ENCODE measurements at regions not wholly inside any gene's neighbourhood (a gene's known extent, or its start where the extent isn't known, plus 50 kb on each side); places are given as distances from the start of the nearest gene placed in this dataset.

DNA sequence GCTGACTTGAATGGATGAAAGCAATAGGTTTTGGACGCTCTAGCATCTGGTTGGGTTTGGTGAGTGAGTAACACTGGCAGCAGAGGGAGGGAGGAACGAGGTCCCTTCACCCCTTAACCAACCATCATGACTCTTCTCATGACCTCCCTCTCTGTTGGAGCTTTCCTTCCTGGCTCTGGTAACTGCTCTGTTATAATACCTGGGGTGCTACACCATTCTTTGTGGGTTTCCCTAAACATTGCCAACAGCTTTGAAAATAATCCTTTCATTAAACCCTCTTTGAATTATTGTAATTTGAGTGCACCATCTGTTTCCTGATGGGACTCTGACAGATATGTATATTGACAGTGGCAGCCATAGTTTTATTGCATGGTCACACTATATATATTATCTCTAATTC lies 146.2 kb upstream of the PTPRG start:
- DNase-seq (ENCODE audit: extremely low spot score), result no peak
- TF ChIP-seq CTCF (IDR thresholded peaks at IDR 0.05; ENCODE audit: control extremely low read depth, extremely low read depth, low read depth, missing control alignments), result no peak
- ChIA-PET POLR2A (no interaction called here), CTCF (interaction anchor here (2.9 kb wide), 1 partner anchor 34 kb away, joined by 8 read pairs; no protein-coding TSS in a partner anchor)

GRCh38 chr3:61416618-61417017 lies 144.8 kb upstream of the PTPRG start:
- ChIA-PET POLR2A (no interaction called here), CTCF (interaction anchor here (2.9 kb wide), 1 partner anchor 35 kb away, joined by 8 read pairs; no protein-coding TSS in a partner anchor)
- TF ChIP-seq CTCF (IDR thresholded peaks at IDR 0.05; ENCODE audit: control extremely low read depth, extremely low read depth, low read depth, missing control alignments), result no peak
- DNase-seq (ENCODE audit: extremely low spot score), result no peak

DNA sequence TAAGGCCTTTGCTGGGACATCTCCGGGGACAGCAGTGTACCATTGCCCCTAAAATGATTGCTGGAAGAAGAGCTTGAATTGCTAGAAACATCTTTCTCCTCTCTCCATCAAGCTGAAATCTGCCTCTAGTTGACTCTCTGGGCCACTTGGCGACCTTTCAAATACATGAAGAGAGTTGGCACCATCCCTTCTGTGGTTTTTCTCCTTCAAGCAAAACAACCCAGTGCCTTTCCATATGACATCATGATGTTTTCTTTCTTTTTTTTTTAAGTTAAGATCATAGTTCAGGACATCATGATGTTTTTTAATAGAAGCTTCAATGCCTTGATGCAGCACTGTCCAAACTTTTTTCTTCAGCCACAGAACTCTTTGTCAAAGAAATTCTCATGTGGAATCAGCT lies 144.0 kb upstream of the PTPRG start:
- DNase-seq (ENCODE audit: extremely low spot score), result no peak
- ChIA-PET POLR2A (no interaction called here), CTCF (no interaction called here)
- TF ChIP-seq CTCF (IDR thresholded peaks at IDR 0.05; ENCODE audit: control extremely low read depth, extremely low read depth, low read depth, missing control alignments), result no peak

GRCh38 chr3:61420136-61420759 lies 141.1 kb upstream of the PTPRG start:
- ChIA-PET POLR2A (no interaction called here), CTCF (no interaction called here)
- TF ChIP-seq CTCF (IDR thresholded peaks at IDR 0.05; ENCODE audit: control extremely low read depth, extremely low read depth, low read depth, missing control alignments), result no peak
- DNase-seq (ENCODE audit: extremely low spot score), result peak; percentile 28

DNA sequence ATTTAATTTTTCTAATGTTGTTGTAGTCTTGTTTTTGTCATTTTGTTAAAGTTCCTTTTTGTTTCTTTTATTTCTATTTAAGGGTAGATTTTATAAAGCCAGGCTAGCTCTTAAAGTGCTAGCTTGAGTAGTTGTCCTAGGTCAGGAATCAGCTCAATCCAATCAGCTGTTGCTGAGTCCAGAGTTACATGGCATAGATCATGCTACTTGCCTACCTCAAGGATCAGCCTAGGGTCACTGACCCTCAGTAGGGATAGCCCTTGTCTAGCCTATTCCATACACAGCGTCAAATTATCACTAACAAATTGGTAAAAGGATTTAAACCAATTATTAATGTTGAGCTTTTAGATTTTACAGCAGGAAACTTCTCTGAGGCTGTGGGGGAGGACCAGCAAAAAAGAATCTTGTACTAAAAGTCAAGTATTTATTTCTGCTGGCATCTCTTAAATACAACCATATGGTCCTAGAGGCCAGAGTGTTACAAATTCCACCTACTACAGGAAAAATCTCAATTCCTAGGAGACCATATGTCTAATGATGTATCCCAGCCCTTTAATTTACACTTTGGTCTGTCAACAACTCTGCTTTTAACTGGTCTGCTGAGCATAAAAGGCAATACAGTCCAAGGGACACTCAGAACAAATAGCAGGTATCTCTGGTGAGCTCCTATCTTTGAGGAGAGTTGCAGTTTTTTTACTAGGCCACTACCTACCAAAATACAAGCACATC lies 138.3 kb upstream of the PTPRG start:
- ChIA-PET CTCF (no interaction called here), POLR2A (no interaction called here)
- no peak for DNase-seq (ENCODE audit: extremely low spot score)
- no peak for TF ChIP-seq CTCF (IDR thresholded peaks at IDR 0.05; ENCODE audit: control extremely low read depth, extremely low read depth, low read depth, missing control alignments)

- ChIA-PET CTCF (no interaction called here), POLR2A (no interaction called here)
- no peak for DNase-seq (ENCODE audit: extremely low spot score)
- TF ChIP-seq CTCF (IDR thresholded peaks at IDR 0.05; ENCODE audit: control extremely low read depth, extremely low read depth, low read depth, missing control alignments), result no peak
Measured at GRCh38 chr3:61425356-61425755, 136.0 kb upstream of the PTPRG start.
